Activated naive CD4-positive, alpha-beta T cell treated with anti-CD3 and anti-CD28 coated beads for 36 hours (primary cell): ENCODE measurements at regions not wholly inside any gene's neighbourhood (a gene's known extent, or its start where the extent isn't known, plus 50 kb on each side); places are given as distances from the start of the nearest gene placed in this dataset.

Source experiments
- CTCF ChIA-PET: fragments of 350-600 bp; sonication (Branson Sonifier 250); formaldehyde crosslinking; loops from one replicate; lab custom pipeline; 2021; ENCODE audit warnings: antibody characterized with exemption; lab: Charles Lee
- DNase-seq: peaks from one replicate; pipeline ENCODE4 v3.0.0-alpha.2; 2020
- H3K27ac Mint-ChIP-seq: one replicate; pipeline ENCODE4 v1.8.0; 2021; ENCODE audit warnings: mild to moderate bottlenecking, mixed read lengths
- H3K27me3 Mint-ChIP-seq: one replicate; pipeline ENCODE4 v1.8.0; 2021; ENCODE audit warnings: low read depth, mixed read lengths
- H3K36me3 Mint-ChIP-seq: one replicate; pipeline ENCODE4 v1.8.0; 2021; ENCODE audit warnings: low read depth, mixed read lengths
- H3K4me1 Mint-ChIP-seq: one replicate; pipeline ENCODE4 v1.8.0; 2021; ENCODE audit warnings: low read depth, mixed read lengths
- H3K4me3 Mint-ChIP-seq: one replicate; pipeline ENCODE4 v1.8.0; 2021; ENCODE audit warnings: mild to moderate bottlenecking, moderate library complexity, mixed read lengths
- H3K9me3 Mint-ChIP-seq: one replicate; pipeline ENCODE4 v1.8.0; 2021; ENCODE audit warnings: mixed read lengths
- intact Hi-C: fragments of 100-400 bp; cut with micrococcal nuclease; formaldehyde crosslinking; loops from one replicate; pipeline ENCODE4 v1.15.1; 2023

DNA sequence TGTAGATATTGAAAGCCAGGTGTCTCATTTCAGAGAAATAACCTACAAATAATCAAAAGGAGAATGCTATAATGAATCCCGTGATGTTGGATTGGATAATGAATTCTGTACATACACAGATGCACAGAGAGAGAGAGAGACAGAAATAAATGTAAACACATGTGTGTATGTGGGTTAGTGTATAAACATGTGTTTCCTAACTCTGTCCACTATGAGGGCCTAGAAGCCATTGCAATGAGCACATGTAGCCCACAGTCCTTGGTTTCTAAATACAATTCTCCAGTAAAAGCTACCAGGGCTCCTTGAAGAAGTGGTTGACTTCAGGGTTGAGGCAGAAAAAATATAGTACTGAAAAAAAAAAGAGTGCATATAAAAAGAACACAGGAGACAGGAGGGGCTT lies 109.5 kb downstream of the INHBB start:
- no peak overlapping the region for H3K4me3 Mint-ChIP-seq
- DNase-seq, result no peak
- H3K27me3 Mint-ChIP-seq, result peaks cover 2% of the 10 kb centered on the region
- CTCF ChIA-PET, result no interaction called here
- intact Hi-C loops, result no loop called here
- no peak overlapping the region for H3K27ac Mint-ChIP-seq
- H3K36me3 Mint-ChIP-seq, result peaks cover 3% of the 10 kb centered on the region
- H3K4me1 Mint-ChIP-seq, result no peaks in the 10 kb centered on the region
- H3K9me3 Mint-ChIP-seq, result peaks cover 23% of the 10 kb centered on the region

DNA sequence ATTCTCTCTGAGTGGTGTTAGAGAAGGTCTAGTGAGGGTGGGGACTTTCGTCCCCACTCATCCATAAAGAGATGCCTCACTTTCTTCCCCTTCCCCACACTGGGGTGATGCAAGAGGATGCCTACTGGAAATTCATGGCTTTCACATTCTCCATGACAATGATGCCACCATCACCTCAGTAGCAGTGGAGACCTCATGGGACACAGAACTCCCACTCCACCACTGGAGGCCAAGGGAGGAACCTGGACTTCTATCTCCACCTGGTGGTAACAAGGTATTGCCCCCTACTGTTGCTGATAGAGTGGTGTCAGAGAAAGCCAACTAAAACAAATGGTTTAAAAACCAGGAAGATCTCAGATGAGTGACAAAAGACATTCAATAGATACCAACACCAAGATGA lies 110.9 kb downstream of the INHBB start:
- no peak for DNase-seq
- Mint-ChIP-seq H3K27ac (no peak overlapping the region), H3K27me3 (peaks cover 2% of the 10 kb centered on the region), H3K36me3 (peaks cover 3% of the 10 kb centered on the region), H3K4me3 (no peak overlapping the region), H3K4me1 (no peaks in the 10 kb centered on the region), H3K9me3 (peaks cover 23% of the 10 kb centered on the region)
- CTCF ChIA-PET, result no interaction called here
- intact Hi-C loops, result no loop called here

- intact Hi-C loops, result no loop called here
- peaks cover 23% of the 10 kb centered on the region for H3K9me3 Mint-ChIP-seq
- H3K4me1 Mint-ChIP-seq, result no peaks in the 10 kb centered on the region
- no peak overlapping the region for H3K27ac Mint-ChIP-seq
- no peak for DNase-seq
- H3K27me3 Mint-ChIP-seq, result no peaks in the 10 kb centered on the region
- CTCF ChIA-PET, result interaction anchor here (0.6 kb wide), 1 partner anchor 144 kb away, joined by 3 read pairs; no protein-coding TSS in a partner anchor
- H3K4me3 Mint-ChIP-seq, result no peak overlapping the region
- peaks cover 3% of the 10 kb centered on the region for H3K36me3 Mint-ChIP-seq
Measured at GRCh38 chr2:120460511-120460910, 114.6 kb downstream of the INHBB start.

DNA sequence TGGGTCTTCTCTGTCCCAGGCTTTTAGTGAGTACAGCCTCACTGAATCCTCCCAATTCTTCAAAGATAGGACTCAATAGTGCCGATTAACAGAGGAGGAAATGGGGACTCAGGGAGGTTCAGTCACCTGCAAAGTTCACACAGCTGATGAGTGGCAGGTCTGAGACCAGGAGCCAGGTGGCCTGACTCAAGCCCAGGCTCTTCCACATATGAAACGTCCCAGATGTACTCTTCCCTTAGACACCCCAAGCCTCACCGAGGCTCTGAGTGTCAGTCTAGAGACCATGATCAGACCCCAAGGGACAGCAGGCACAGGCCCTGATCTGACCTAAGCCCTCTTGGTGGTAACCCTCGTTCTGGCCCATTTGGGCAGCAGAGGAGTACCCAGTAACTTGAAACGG lies 115.2 kb downstream of the INHBB start:
- Mint-ChIP-seq H3K27me3 (no peaks in the 10 kb centered on the region), H3K4me3 (no peak overlapping the region), H3K27ac (no peak overlapping the region), H3K36me3 (peaks cover 3% of the 10 kb centered on the region), H3K9me3 (peaks cover 23% of the 10 kb centered on the region), H3K4me1 (no peaks in the 10 kb centered on the region)
- DNase-seq, result no peak
- intact Hi-C loops, result no loop called here
- CTCF ChIA-PET, result no interaction called here

GRCh38 chr2:120461546-120462537 lies 115.9 kb downstream of the INHBB start:
- intact Hi-C loops, result no loop called here
- no peak overlapping the region for H3K27ac Mint-ChIP-seq
- H3K4me1 Mint-ChIP-seq, result no peaks in the 10 kb centered on the region
- DNase-seq, result no peak
- H3K27me3 Mint-ChIP-seq, result no peaks in the 10 kb centered on the region
- CTCF ChIA-PET, result interaction anchor here (1.3 kb wide), 1 partner anchor 12 kb away, joined by 3 read pairs; no protein-coding TSS in a partner anchor
- peaks cover 2% of the 10 kb centered on the region for H3K36me3 Mint-ChIP-seq
- no peak overlapping the region for H3K4me3 Mint-ChIP-seq
- peaks cover 22% of the 10 kb centered on the region for H3K9me3 Mint-ChIP-seq

DNA sequence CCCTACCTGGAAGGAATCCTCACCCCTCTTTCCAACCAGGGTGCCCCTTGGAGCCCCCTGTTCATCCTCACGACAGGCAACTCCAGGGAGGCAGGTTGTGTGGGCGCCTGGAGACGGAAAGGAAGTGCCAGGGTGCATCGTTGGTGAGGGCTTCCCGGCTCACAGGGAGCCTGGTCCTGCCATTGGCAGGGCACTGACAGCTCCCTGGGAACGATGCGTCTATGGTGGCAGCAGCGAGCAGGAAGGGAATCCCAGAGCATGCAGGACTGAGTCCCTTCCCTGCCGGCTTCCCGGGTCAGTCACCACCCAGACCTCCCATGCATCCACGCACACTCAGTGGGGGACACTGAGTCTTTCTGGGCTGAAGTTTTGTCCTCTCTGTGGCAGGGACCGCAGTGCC lies 117.6 kb downstream of the INHBB start:
- intact Hi-C loops, result no loop called here
- no peaks in the 10 kb centered on the region for H3K4me1 Mint-ChIP-seq
- H3K9me3 Mint-ChIP-seq, result peaks cover 6% of the 10 kb centered on the region
- H3K27me3 Mint-ChIP-seq, result no peaks in the 10 kb centered on the region
- no peak overlapping the region for H3K27ac Mint-ChIP-seq
- DNase-seq, result no peak
- no peaks in the 10 kb centered on the region for H3K36me3 Mint-ChIP-seq
- CTCF ChIA-PET, result no interaction called here
- H3K4me3 Mint-ChIP-seq, result no peak overlapping the region

DNA sequence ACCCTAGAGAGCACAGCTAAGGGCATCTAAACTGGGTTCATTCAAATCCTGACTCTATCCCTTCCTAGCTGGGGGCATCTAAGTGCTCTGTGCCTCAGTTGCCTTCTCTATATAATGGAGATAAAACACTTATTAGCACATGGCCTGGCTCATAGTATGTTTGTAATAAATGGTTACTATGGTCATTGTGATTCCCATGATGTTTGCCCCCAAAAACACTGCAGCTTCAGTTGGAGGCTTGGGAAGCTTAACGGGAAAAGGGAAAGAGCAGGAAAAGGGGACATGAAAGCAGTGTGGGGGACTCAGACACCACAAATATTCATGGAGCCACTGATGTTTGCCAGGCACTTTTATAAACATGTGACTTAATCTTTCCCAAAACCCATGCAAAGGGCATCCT lies 118.1 kb downstream of the INHBB start:
- Mint-ChIP-seq H3K9me3 (peaks cover 4% of the 10 kb centered on the region), H3K27ac (no peak overlapping the region), H3K36me3 (no peaks in the 10 kb centered on the region), H3K4me1 (no peaks in the 10 kb centered on the region), H3K4me3 (no peak overlapping the region), H3K27me3 (no peaks in the 10 kb centered on the region)
- DNase-seq, result no peak
- CTCF ChIA-PET, result no interaction called here
- intact Hi-C loops, result no loop called here

- no peak overlapping the region for H3K4me3 Mint-ChIP-seq
- no peaks in the 10 kb centered on the region for H3K4me1 Mint-ChIP-seq
- intact Hi-C loops, result no loop called here
- no peaks in the 10 kb centered on the region for H3K27me3 Mint-ChIP-seq
- DNase-seq, result no peak
- H3K36me3 Mint-ChIP-seq, result no peaks in the 10 kb centered on the region
- no peaks in the 10 kb centered on the region for H3K9me3 Mint-ChIP-seq
- H3K27ac Mint-ChIP-seq, result no peak overlapping the region
- CTCF ChIA-PET, result no interaction called here
Measured at GRCh38 chr2:120464448-120464931, 118.6 kb downstream of the INHBB start.

GRCh38 chr2:120465012-120465700 lies 119.2 kb downstream of the INHBB start:
- DNase-seq, result no peak
- intact Hi-C loops, result no loop called here
- Mint-ChIP-seq H3K27me3 (no peaks in the 10 kb centered on the region), H3K4me1 (no peaks in the 10 kb centered on the region), H3K36me3 (no peaks in the 10 kb centered on the region), H3K4me3 (no peak overlapping the region), H3K27ac (no peak overlapping the region), H3K9me3 (no peaks in the 10 kb centered on the region)
- CTCF ChIA-PET, result no interaction called here

DNA sequence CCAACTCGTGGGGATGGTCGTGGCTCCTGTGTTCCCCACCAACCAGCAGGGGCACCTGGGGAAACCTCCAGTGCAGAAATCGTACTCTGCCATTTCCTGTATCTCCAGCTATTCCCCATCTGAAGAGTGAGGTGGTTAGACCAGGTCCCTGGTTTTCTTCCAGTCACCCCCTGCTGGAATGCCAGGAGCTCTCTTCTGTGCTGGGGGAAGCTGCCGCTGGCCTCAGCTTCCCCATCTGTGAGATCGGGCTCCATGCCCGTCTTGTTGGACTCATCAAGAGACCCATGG lies 119.7 kb downstream of the INHBB start:
- H3K36me3 Mint-ChIP-seq, result no peaks in the 10 kb centered on the region
- no peak for DNase-seq
- no peaks in the 10 kb centered on the region for H3K9me3 Mint-ChIP-seq
- H3K4me3 Mint-ChIP-seq, result no peak overlapping the region
- CTCF ChIA-PET, result no interaction called here
- intact Hi-C loops, result no loop called here
- H3K27me3 Mint-ChIP-seq, result no peaks in the 10 kb centered on the region
- no peak overlapping the region for H3K27ac Mint-ChIP-seq
- H3K4me1 Mint-ChIP-seq, result no peaks in the 10 kb centered on the region

DNA sequence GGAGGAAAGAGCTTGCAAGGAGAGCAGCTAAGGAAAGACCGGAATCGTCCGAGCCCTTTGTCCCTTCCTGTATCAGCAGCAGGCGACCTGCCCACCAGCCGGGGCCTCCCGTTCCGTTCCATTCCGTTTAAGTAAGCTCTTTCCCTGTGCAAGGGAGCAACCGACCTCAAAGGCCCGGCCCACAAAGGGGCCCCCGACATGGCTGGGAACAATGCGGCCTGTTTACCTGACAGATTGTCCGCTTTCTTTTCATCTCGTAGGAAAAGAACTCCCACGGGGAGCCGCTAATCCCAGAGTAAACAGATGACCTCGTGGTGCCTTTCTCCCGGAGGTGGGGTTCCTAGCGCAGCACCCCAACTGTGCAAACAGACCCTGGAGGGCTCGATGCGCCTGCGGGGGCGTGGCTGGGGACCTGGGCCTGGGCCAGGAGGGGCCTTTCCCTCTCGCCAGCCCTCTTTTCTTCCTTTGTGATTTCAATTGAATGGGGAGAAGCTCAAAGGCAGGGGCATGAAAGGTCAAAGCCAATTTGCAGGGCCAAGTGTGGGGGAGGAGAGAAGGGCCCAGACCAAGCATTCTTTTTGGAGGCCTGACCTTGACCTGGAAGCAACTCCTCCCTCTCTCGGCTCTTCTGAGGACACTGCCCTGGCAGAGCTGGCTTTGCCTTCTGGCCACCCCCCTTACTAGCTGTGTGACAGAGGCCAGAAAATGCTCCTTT lies 120.2 kb downstream of the INHBB start:
- intact Hi-C loops, result no loop called here
- H3K36me3 Mint-ChIP-seq, result no peaks in the 10 kb centered on the region
- no peaks in the 10 kb centered on the region for H3K4me1 Mint-ChIP-seq
- H3K4me3 Mint-ChIP-seq, result no peak overlapping the region
- DNase-seq, result no peak
- no peaks in the 10 kb centered on the region for H3K27me3 Mint-ChIP-seq
- no peaks in the 10 kb centered on the region for H3K9me3 Mint-ChIP-seq
- H3K27ac Mint-ChIP-seq, result no peak overlapping the region
- CTCF ChIA-PET, result no interaction called here

DNA sequence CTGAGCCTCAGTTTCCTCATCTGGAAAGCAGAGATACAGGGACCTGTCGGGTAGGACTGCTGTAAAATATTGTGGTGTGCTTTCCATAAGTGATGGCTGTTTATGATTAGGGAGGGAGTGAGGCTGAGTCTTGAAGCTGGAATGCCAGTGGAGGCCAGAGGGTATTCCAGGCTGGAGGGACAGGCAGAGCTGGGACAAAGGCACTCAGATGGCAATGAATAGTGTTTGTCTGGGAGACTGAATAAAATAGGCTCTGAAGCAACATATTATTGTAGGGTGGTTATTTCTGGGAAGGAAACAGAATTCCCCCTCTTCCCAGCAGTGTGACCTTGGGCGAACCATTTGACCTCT lies 120.7 kb downstream of the INHBB start:
- CTCF ChIA-PET, result no interaction called here
- Mint-ChIP-seq H3K4me1 (no peaks in the 10 kb centered on the region), H3K4me3 (no peak overlapping the region), H3K27ac (no peak overlapping the region), H3K27me3 (no peaks in the 10 kb centered on the region), H3K9me3 (peaks cover under 1% of the 10 kb centered on the region), H3K36me3 (no peaks in the 10 kb centered on the region)
- no peak for DNase-seq
- intact Hi-C loops, result no loop called here
